22Rv1 (cell line): ENCODE measurements at regions not wholly inside any gene's neighbourhood (a gene's known extent, or its start where the extent isn't known, plus 50 kb on each side); places are given as distances from the start of the nearest gene placed in this dataset.
A peak's percentile ranks its signal among the peaks of the same experiment; 100 is the strongest.

ENCODE experiments used
- H3K27ac ChIP-seq: fragments of 450-650 bp; 2 replicates; pipeline ENCODE4 v1.5.1; 2017
- CTCF ChIP-seq: fragments of 450-650 bp; IDR thresholded peaks from 2 replicates; pipeline ENCODE4 v1.5.1; 2017; ENCODE audit warnings: mild to moderate bottlenecking
- ZFX ChIP-seq: fragments of 450-650 bp; IDR thresholded peaks from 2 replicates; pipeline ENCODE4 v1.6.1; 2017; ENCODE audit warnings: antibody characterized with exemption, borderline replicate concordance

DNA sequence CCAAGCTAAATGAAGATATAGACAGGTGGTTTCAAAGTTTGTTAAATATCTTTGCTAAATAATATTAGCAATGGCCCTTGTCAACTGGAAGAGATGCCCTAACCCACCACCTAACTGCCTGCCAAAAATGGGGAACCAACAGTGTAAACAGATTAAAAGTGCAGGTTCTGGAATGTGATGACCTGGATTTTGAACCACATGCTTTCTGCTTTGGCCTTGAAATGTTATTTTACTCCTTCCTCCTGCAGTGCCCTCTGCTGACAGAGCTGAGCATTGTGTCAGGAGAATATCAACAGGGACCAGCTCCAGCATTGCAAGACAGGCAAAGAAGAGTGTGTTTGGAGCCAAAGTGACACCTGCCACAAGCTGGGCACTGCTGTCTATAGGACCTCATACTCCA, 226.6 kb downstream of the MYLK4 start:
- H3K27ac ChIP-seq, result no peak overlapping the region
- TF ChIP-seq CTCF, result peak; percentile 65
- TF ChIP-seq ZFX, result no peak

DNA sequence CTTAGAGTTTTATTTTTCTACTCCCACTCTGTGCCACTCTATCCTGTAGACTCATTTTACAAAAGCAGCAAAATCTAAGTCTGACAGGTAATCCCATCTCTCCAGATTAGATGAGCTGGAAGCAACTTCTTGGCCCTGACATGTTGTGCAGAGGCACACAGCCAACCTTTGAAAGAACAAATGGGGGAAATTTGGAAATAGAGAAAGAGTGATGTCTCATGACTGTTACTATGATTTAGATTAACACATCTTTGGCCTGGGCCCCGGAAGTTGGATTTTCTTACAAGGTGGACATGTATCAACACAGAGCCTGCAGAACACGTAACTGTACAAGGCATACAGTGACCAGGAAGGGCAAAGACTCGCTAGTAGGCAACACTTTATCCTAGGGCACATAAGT, 227.7 kb downstream of the MYLK4 start:
- H3K27ac ChIP-seq, result no peak overlapping the region
- no peak for TF ChIP-seq ZFX
- TF ChIP-seq CTCF, result no peak

GRCh38 chr6:2522521-2522920, 228.2 kb downstream of the MYLK4 start:
- no peak overlapping the region for H3K27ac ChIP-seq
- TF ChIP-seq CTCF, result no peak
- no peak for TF ChIP-seq ZFX

DNA sequence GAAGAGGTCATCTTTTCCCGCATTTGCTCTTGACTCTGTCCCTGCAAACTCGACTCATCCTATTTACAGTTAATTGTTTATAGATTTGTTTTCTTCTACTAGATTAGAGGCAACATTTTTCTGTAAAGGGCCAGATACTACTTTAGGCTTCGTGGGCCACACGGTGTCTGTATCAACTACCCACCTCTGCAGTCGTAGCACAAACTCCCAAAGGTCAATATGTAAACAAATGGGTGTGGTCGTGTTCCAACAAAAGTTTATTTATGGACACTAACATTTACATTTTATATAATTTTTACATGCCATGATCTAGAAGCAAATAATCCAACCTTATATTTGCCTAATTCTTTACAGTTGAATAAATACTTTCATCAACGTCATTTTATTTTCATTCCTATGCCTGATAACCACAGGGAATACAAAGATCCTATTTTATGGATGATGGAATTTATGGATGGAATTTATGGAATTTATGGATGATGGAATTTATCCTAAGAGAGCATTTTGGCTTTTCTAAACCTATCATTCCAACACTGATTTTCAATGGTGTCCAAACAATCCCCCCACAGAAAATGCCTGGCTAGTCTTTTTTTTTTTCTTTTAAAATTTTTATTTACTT, 232.8 kb downstream of the MYLK4 start:
- TF ChIP-seq CTCF, result no peak
- TF ChIP-seq ZFX, result no peak
- no peak overlapping the region for H3K27ac ChIP-seq

DNA sequence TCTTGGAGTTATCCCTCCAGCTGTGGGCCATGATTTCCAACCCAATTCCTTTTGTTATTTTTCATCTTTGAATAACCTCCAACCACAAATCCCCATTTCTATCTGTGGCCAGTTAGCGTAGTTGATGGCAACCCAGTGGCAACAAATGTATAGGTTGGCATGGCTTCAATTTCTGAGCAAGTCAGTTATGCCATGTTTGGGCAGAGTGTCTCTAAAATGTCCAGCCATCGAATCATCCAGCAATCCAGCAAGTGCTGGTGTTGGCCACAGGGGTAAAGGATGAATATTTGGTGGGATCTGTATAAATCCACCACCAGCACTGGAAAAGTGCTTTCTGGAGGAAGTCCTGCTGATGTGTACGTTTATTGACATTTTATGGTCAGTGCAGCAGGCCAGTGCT, 233.3 kb downstream of the MYLK4 start:
- TF ChIP-seq CTCF (no peak), ZFX (no peak)
- H3K27ac ChIP-seq, result no peak overlapping the region

- TF ChIP-seq CTCF, result no peak
- TF ChIP-seq ZFX, result no peak
- H3K27ac ChIP-seq, result no peak overlapping the region
Measured at GRCh38 chr6:2516059-2516458, 234.7 kb downstream of the MYLK4 start.

- no peak overlapping the region for H3K27ac ChIP-seq
- TF ChIP-seq ZFX (no peak), CTCF (no peak)
Measured at GRCh38 chr6:2514965-2515543, 235.7 kb downstream of the MYLK4 start.
